H7 (cell line): ENCODE measurements at regions not wholly inside any gene's neighbourhood (a gene's known extent, or its start where the extent isn't known, plus 50 kb on each side); places are given as distances from the start of the nearest gene placed in this dataset.

Experiments used
- DNase-seq: peaks from one replicate; pipeline ENCODE4 v3.0.0; 2012
- H3K27me3 ChIP-seq: 2 replicates; pipeline ENCODE4 v1.6.0; 2011; ENCODE audit warnings: mild to moderate bottlenecking, low read length; ENCODE audit not compliant: control insufficient read depth, insufficient read depth
- H3K36me3 ChIP-seq: replicated peaks from 2 replicates; pipeline ENCODE4 v1.5.1; 2011; ENCODE audit warnings: low read length; ENCODE audit not compliant: control insufficient read depth, insufficient read depth
- H3K4me3 ChIP-seq: 2 replicates; pipeline ENCODE4 v1.5.1; 2011; ENCODE audit warnings: low read depth, mild to moderate bottlenecking, control low read depth, low read length, moderate library complexity; ENCODE audit not compliant: insufficient read depth

DNA sequence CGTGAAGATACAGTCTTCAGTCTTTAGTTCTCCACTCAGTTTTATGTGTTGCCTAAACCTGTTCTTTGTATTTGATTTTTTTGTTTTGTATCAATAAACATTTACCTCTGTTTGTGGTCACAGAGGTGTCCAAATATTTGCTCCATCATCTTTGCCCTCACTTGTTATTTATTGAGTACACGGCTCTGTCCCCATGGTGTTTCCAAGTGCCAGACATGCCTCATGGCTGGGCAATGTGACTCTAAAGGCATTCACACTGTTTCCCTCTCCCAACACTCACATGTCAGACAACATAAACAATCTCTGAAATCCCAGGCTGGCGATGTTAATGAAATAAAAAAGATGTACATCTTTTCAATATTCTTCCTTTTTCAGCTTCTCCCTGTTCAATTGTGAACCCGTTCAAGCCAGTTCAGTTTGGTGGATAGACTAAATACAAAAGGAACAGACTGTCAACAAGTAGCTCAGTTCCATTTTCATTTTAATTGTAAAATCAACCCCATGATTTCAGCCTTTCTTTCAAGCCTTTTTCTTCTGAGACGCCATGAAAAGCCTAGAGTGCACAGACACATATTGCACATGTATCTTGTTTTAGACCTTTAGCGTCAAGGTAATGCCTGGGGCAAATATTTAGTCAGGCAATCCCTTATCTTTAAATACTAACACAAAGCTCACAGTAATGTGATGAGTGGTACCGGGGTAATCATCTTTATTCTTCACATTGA lies 680.7 kb downstream of the GALC start:
- no peak overlapping the region for H3K4me3 ChIP-seq

DNA sequence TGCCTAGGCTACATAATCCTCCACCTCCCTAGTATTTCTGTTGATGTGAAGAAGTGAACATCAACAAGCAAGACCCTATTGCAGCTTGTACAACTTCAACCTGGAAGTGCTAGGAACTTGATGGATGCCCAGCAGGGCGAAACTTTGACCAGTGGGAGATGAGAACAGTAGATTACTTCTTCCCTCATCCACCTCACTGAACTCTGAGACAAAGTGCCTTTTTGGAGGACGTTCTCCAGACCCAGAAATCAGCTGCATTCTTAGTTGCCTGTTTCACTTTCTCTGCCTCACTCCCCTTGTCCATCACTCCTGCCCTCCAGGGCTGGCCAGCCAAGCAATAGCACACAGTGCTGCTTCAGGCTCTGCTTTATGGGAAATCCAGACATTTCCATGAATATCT lies 683.4 kb downstream of the GALC start:
- Histone ChIP-seq H3K36me3 (no peaks in the 10 kb centered on the region), H3K4me3 (no peak overlapping the region), H3K27me3 (no peaks in the 10 kb centered on the region)
- DNase-seq, result no peak

More for the DNA sequence above, 680.7 kb downstream of the GALC start:
- DNase-seq, result no peak
- H3K27me3 ChIP-seq, result no peaks in the 10 kb centered on the region
- H3K36me3 ChIP-seq, result no peaks in the 10 kb centered on the region

DNA sequence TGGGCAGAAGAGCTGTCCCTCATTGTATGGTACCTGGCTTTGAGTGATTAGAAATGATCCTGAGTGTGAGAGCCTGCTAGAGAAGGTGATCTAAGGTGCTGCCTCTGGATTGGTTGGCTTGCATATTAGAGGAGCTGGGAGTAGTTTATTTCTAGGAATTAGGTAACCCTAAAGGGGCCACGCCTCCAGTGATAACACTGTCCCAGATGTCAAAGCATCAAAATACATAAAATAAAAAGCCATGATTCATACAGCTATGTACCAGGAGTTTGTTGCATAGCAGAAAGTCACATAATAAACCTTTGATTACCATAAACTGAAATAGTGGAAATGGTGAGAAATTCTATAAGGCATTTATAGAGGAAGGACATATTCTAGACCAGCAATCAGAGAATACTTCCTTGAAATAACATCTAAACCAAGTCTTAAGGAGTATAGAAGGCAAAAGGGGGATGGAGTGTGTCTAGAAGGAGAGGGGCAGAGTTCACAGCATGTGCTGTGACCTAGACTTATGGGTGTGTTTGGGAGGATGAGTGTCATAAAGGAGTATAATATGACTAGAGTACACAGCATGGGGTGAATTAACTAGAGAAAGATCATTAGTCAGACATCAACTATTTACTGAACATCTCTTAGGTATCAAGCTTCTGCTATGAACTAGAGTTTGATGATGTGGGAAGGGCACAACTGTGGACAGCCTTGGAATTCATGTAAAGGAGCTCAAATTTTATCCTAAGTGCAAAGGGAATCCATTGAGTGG lies 686.4 kb downstream of the GALC start:
- H3K36me3 ChIP-seq, result no peaks in the 10 kb centered on the region
- H3K4me3 ChIP-seq, result no peak overlapping the region
- no peaks in the 10 kb centered on the region for H3K27me3 ChIP-seq
- DNase-seq, result no peak

DNA sequence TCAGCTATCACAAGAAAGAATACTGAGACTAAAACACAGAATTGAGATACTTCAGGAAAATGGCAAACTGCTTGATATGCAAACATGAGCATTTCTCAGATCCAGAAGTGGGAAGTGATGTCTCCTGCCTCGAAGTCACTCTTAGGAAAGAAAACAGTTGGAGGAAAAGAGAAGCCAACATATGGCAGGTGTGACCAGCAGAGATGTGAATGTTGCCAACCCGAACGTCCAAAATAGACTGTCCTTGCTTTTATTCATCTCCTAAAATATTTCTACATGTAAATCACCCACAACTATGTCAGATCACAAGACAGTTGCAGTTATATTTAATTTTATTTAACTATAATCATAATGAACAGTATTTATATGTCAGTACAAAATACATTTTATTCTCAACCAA lies 687.6 kb downstream of the GALC start:
- Histone ChIP-seq H3K36me3 (no peaks in the 10 kb centered on the region), H3K27me3 (no peaks in the 10 kb centered on the region), H3K4me3 (no peak overlapping the region)
- no peak for DNase-seq

DNA sequence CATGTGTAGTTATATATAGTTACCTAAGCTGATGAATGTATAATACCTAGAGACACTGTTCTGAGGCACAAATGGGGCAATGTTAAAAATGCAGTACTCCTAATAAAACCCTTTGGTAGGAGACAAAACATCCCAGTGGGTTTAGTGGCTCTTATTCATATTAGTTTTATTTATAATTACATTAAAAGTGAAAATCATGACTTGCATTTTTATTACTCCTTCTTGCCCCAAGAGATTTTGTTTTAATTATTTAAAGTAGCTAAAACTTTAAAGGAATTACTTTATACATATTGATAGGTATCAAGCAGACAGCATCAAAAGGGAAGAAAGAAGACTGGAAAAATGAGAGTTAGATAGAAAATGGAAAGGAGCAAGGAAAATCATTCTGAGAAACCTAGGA lies 688.6 kb downstream of the GALC start:
- Histone ChIP-seq H3K27me3 (no peaks in the 10 kb centered on the region), H3K4me3 (no peak overlapping the region), H3K36me3 (no peaks in the 10 kb centered on the region)
- no peak for DNase-seq

DNA sequence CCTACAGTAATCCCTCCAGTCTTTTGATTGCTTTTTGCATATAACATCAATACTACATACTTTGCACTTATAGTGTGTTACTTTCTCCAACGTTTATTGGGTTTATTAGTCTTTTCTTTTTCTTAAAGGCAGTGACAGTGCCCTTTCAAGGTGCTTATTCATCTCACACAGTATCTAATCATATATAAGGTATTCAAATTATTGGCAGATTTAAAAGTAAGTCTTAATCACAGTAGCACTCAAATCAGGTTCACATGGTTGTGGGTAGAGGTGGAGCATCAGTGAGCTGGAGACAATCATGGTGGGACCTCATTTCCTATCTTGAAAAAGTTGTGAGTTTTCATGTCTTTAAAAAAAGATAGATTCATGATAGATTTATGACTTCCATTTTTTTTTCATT lies 706.2 kb downstream of the GALC start:
- no peak for DNase-seq
- no peaks in the 10 kb centered on the region for H3K36me3 ChIP-seq
- no peaks in the 10 kb centered on the region for H3K27me3 ChIP-seq
- H3K4me3 ChIP-seq, result no peak overlapping the region

DNA sequence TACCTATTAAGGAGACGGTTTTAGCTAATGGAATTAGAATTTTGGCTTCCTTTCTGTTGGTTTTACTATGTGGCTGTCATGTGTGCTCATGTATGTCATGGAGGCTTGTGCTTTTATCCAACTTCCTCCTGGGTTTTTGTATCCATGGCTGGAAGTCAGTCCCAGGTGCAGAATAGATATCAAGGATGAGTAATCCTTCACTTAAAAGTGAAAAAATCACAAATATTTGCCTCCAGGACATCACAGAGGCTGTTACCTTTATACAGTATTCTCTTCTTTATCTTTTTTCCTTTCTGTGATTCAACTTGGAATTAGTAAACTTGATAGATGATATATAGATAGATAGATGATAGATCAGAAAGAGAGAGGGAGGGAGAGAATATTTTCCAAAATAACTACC lies 706.8 kb downstream of the GALC start:
- no peaks in the 10 kb centered on the region for H3K36me3 ChIP-seq
- no peaks in the 10 kb centered on the region for H3K27me3 ChIP-seq
- DNase-seq, result no peak
- H3K4me3 ChIP-seq, result no peak overlapping the region

DNA sequence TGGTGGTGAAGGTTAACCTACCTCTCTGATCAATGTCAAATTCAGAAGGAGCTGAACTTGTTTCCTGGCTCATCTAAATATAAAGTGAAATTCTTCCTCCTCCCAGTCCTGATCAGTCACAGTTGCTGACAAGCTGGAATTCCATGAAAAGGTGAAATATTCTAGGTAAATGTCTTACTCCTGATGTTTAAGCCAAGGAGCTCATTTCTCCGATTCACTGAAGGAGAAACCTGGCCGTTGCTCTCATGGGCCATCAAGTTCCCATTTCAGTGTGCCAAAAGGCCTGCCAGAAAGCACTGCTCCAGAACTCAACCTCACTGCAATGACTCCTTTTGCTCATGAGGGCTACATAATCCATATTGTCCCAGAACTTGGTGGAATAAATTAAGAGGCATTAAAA lies 707.5 kb downstream of the GALC start:
- H3K4me3 ChIP-seq, result no peak overlapping the region
- no peak for DNase-seq
- no peaks in the 10 kb centered on the region for H3K36me3 ChIP-seq
- no peaks in the 10 kb centered on the region for H3K27me3 ChIP-seq

DNA sequence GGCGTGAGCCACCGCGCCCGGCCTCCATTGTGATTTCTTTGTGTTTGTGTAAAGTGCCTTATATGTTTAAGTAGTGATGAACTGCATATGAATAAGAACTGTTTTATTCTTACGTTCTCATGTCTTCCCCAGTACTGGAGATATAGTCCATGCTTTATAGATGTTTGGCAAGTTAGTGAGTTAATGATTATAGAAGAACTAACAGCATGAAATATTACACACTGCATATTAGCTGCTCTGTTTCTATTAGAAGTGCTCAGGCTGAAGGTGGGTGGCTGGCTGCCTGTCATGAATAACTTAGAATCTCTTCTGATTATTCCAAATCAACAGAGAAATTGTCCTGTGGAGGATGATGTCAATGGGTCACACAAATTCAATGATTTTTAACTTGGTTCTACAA lies 709.4 kb downstream of the GALC start:
- H3K4me3 ChIP-seq, result no peak overlapping the region

DNA sequence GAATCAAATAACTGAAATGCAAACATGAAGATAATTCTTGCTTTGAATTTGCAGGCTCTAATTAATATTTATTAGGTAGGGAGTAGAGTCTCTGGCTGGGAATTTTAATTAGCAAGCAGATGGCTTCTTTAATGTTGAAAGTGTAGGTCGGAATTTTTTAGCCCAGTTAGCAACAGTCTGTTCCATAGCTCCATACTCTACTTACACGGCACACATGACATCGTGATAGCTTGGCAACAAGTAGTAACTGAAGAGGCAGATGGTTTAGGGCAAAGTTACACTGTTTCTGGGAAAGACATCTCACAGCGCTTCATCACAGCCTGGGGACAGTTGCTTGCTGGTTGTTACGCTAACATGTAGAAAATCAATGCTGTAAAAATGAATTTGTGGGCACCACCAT lies 710.7 kb downstream of the GALC start:
- Histone ChIP-seq H3K36me3 (no peaks in the 10 kb centered on the region), H3K27me3 (no peaks in the 10 kb centered on the region), H3K4me3 (no peak overlapping the region)
- no peak for DNase-seq

More for the DNA sequence above, 709.4 kb downstream of the GALC start:
- no peaks in the 10 kb centered on the region for H3K36me3 ChIP-seq
- H3K27me3 ChIP-seq, result no peaks in the 10 kb centered on the region
- DNase-seq, result no peak

DNA sequence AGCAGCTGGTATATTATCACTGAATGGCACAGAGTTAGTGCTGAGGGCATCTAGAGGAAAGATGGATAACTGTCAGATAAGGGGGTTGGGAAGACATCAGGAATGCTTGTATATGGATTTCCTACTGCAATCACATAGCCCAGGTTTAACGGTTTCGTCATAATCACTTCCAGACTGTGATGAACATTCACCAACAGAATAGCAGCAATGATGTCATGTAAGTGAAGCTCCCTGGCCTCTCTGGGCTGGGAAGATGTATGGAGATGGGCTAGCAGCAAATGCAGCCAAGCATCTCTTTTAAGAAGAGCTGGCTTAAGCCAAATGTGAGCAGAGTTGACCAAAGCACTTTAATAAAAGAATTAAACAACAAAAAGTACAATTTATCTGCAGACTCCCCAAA lies 714.6 kb downstream of the GALC start:
- no peak for DNase-seq
- Histone ChIP-seq H3K36me3 (no peaks in the 10 kb centered on the region), H3K27me3 (no peaks in the 10 kb centered on the region), H3K4me3 (no peak overlapping the region)

DNA sequence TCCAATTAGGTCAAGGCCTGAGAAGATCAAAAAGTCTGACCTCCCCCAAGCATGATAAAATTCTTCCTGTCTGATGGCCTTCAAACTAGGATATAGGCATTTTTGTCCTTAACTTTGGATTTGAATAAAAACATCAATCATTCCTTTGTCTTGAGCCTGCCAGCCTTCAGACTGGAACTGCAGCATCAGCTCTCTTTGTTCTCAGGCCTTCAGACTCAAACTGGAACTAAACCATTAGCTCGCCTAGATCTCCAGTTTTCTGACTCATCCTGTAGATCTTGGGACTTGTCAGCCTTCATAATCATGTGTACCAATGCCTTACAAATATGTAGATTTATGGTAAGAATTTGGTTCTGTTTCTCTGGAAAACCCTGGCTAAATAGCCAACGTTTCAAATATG lies 721.7 kb downstream of the GALC start:
- Histone ChIP-seq H3K27me3 (no peaks in the 10 kb centered on the region), H3K36me3 (no peaks in the 10 kb centered on the region), H3K4me3 (no peak overlapping the region)
- no peak for DNase-seq

DNA sequence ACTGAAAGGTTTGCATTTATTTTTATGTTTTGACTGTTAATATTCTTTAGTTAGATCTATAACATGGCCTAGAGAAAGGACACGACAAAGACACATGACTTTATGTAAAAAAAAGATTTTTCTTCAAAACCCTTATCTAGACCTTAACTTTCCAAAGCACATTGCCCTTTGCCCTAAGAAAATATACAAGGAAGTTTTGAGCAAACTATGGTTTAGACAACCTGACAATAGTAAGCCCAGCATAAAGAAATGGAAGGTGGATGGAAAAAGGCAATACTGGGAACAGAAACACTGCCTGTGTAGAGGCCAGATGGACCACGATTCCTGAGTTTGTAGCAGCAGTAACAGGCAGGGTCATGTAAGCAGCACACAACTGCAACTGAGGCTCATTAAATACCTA lies 724.0 kb downstream of the GALC start:
- Histone ChIP-seq H3K4me3 (no peak overlapping the region), H3K36me3 (no peaks in the 10 kb centered on the region), H3K27me3 (no peaks in the 10 kb centered on the region)
- no peak for DNase-seq

DNA sequence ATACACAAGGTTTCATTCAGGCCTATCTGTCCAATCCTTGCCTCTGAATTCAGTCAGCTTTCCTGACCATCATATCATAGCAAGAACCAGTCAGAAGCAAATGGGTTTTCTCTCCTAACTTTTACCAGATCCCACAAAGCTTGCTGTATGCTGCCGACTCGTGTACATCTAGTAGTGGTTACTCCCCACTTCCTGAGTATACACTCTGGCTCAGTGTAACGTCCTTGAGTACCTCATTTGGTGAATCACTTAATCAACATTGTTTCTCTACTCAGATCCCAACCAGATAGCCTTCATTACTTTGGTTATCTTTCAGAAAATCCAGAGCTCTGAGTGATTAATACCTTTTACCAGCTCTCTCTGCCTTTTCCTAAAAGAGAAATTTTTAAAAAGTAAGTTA lies 728.2 kb downstream of the GALC start:
- no peaks in the 10 kb centered on the region for H3K36me3 ChIP-seq
- H3K27me3 ChIP-seq, result no peaks in the 10 kb centered on the region
- no peak overlapping the region for H3K4me3 ChIP-seq
- no peak for DNase-seq

DNA sequence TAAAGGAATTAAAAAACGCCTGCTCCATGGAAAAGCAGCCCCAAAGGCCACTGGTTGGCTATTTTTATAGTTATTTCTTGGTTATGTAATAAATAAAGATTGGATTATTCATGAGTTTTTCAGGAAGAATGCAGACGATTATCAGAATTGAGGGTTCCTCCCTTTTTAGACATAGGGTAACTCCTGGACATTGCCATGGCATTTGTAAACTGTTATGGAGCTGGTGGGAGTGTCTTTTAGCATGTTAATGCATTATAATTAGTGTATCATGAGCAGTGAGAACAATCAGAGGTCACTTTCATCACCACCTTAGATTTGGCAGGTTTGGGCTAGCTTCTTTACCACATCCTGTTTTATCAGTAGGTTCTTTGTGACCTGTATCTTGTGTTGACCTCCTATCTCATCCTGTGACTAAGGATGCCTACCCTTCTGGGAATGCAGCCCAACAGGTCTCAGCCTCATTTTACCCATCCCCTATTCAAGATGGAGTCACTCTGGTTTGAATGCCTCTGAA lies 728.7 kb downstream of the GALC start:
- Histone ChIP-seq H3K4me3 (no peak overlapping the region), H3K36me3 (no peaks in the 10 kb centered on the region), H3K27me3 (no peaks in the 10 kb centered on the region)
- DNase-seq, result no peak
